GM19043 (cell line): ENCODE measurements at regions not wholly inside any gene's neighbourhood (a gene's known extent, or its start where the extent isn't known, plus 50 kb on each side); places are given as distances from the start of the nearest gene placed in this dataset.
"Not testable (repeated sequence)": the region's sequence is repeated elsewhere in the genome, so short reads cannot be mapped to it uniquely, and the experiment has no call there.

Experiments
- ATAC-seq: cut with Tn5 transposase; IDR thresholded peaks from one replicate; pipeline ENCODE4 v1.9.1; 2021; ENCODE audit warnings: low read depth; ENCODE audit not compliant: unreplicated experiment

DNA sequence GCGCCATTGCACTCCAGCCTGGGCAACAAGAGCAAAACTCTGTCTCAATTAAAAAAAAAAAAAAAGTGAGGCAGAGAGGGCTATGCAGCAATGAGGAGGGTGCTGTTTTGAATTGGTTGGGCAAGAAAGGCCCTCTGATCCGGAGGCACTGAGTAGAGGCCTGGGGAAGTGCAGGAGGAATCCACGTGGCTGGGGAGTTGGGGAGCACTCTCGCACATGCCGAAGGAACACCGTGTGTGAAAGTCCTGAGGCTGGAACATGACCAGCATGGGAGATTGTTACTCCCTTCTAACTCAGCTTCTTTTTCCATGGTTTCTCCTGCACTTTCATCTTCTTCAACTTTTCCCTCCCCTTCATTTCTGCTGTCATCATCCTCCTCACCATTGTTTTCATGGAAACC is 347.9 kb upstream of the HS6ST1 start:
- ATAC-seq: no peak

DNA sequence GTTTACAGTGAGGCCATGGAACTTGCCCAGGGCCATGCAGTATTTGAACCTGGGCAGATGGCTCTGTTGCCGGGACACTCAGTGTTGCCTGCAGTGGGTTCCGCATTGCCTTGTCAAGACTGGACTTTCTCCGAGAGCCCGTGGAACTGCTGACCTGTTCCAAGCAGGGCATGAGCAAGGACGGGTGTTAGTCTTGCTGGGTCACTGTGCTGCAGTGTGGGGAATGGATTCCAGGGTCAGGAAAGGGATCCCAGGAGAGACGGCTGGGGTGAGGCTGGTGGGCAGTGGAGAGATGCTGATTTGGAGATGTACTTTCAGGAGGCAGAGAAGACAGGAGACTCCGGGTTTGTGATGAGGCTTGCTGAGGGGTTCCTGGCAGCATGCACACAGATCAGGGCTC is 348.7 kb upstream of the HS6ST1 start:
- no peak for ATAC-seq

DNA sequence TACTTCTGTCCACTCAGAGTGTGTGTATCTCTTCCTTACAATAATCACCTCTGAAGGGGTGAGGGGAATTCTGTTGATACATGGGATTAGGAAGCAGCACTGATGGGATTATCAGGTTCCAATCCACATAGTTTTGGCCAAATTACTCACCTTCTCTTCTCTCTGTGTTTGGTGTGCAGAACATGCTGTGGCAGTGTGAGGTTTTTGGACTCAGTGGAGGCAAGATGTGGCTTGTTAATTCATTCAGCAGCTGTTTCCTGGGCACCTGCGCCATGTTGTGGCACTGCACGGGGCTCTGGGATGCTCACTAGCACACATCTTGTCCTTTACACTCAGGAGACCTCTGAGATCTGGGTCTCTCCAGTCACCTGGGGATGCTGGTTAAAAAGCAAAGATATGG is 350.3 kb upstream of the HS6ST1 start:
- ATAC-seq: no peak

DNA sequence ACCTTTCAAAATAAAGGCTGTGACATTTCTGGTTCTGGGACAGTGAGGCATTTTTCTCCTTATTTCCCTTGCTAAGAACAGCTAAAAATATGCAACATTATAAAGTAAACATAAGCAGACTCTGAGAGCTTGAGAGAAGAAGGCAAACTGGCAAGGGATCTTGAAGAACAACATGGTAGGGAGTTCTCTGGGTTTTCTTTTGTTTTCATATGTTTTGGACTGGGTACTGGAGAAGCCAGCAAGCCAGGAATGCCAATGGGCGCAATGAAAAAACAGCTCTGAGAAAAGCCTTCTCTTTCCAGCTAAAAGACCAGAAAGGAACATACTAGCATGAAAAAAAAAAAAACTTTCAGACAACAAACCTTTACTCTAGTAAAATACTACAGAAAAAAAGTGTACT is 351.4 kb upstream of the HS6ST1 start:
- no peak for ATAC-seq

DNA sequence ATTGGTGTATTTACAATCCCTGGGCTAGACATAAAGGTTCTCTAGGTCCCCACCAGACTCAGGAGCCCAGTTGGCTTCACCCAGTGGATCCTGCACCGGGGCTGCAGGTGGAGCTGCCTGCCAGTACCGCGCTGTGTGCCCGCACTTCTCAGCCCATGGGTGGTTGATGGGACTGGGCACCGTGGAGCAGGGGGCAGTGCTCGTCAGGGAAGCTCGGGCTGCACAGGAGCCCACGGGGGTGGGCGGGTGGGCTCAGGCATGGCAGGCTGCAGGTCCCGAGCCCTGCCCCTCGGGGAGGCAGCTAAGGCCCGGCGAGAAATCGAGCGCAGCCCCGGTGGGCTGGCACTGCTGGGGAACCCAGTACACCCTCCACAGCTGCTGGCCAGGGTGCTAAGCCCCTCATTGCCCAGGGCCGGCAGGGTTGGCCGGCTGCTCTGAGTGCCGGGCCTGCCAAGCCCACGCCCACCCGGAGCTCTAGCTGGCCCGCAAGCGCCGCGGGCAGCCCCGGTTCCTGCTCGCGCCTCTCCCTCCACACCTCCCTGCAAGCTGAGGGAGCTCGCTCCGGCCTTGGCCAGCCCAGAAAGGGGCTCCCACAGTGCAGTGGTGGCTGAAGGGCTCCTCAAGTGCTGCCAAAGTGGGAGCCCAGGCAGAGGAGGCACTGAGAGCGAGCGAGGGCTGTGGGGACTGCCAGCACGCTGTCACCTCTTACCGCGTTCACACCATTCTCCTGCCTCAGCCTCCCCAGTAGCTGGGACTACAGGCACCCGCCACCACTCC is 353.5 kb upstream of the HS6ST1 start:
- ATAC-seq: not testable (repeated sequence)

DNA sequence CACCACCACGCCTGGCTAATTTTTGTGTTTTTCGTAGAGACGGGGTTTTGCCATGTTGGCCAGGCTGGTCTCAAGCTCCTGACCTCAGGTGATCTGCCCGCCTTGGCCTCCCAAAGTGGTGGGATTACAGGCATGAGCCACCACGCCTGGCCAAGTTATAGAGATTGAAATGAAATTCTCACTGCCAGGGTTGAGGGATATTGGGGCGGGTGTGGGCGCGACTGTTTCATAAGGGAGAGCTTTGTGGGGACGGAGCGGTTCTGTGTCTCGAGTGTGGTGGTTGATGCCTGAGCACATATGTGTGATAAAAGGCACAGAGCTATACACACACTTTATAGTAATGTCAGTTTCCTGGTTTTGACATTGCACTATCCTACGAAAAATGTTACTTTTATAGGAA is 361.0 kb upstream of the HS6ST1 start:
- ATAC-seq: not testable (repeated sequence)

DNA sequence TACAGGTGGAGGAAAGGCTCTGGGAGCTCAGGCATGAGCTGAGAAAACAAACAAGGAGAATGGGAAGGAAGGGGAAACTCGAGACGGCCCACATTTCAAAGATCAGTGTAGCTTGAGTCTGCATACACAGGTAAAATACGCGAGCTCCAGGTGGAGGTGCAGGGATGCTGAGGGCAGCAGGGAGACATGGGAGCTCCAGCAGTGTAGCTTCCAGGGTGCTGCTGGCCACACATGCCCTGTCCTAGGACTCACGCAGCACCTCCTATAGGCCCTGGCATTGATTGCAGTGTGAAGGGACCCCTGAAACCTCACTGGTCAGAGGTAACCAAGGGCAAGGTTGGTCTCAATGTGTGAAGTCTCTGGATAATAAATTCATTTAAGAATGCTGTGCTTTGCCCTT is 362.8 kb upstream of the HS6ST1 start:
- no peak for ATAC-seq

DNA sequence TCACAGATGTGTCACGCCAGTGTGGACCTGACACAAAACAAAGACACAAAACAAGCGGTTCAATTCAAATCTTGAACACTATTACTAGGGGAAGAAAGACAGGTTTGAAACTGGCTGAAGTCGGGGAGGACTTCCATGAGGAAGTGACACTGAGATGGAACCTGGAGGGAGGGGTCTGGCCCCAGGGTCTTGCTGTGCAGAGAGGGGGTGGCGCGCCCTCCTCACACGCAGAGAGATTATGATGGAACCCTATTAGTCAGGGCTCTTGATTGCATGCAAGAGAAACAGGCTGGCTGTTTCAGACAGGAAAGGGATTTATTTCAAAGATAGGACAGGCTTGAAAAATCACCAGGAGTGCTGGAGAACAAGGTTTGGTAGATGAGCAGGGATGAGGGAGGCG is 363.6 kb upstream of the HS6ST1 start:
- ATAC-seq: no peak

DNA sequence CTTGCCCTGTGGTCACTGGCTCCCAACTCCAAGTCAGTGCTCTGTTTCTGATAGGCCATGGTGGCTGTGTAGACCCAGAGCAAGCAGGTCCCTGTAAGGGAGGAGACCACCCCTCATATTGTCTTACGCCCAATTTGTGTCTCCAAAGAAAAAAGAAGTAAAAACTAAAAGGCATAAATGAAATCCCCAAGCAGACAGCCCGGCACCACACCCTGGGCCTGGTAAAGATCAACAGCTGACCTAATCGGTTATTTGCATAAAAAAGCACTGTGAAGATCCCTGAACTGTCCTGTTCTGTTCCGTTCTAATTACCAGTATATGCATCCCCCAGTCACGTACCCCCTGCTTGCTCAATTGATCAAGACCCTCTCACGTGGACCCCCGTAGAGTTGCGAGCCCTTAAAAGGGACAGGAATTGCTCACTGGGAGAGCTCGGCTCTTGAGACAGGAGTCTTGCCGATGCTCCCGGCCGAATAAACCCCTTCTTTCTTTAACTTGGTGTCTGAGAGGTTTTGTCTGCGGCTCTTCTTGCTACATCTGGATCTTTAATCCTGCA is 364.1 kb upstream of the HS6ST1 start:
- ATAC-seq: no peak

DNA sequence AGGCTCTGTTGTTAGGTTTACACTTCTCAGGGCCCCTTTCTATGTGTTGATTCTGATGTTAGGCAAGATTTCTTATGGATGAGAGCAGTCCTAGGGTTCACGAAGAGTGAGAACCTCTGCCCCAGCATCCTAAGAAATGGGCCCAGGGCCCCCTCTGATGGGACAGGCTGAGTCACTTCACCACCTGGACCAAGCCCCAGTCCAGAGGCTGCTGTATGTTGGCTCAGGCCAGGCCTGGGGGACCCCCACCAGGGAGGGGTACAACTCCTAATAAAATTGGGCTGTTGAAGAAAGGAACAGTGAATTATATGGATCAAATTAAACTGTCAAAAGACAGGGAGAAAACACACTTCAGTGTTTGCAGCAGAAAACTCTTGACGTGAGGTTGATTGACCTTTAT is 365.9 kb upstream of the HS6ST1 start:
- ATAC-seq: no peak

DNA sequence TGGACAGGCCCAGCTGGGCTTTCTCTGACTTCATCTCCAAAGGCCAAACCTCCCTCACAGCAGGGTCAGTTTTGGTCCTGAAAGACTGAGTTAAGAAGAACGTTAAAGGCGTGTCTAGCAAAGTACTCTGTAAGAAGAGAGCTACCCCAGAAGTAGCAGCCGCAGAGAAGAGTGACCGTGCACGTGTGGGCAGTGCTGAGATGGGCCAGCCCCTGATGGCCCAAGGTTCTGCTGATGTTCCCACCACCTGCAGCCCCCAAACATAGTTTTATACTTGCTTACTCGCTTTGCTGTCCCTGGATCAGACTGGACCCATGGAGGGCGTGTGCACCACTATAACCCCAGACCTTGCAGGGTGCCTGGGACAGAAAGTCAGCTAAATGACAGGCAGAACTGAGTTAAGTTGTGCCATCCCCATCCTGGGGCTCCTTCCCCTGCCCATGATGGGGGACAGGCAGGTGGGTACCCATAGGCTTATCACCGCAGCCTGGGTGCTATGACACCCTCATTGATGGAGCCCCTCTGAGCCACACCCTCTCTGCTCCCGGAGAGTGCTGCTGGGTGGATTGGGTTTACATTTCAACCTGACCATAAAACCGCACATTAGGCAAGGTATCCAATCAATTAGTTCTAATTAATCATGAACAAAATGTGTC is 367.3 kb upstream of the HS6ST1 start:
- peak; percentile 36 for ATAC-seq

DNA sequence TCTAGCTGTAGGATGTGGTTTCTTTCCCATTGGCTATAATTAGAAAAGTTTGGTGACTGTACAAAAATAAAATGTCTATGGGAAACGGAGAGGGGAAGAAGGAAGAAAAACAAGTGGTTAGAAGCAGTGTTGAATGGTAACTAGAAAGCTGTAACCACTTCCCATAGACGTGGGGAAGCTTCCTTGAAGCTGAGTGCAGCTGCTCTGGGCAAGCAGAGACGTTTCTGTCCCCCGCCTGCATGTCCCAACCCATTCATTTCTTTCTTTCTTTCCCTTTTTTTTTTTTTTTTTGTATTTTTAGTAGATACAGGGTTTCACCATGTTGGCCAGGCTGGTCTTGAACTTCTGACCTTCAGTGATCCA is 367.8 kb upstream of the HS6ST1 start:
- ATAC-seq: peak; percentile 80

DNA sequence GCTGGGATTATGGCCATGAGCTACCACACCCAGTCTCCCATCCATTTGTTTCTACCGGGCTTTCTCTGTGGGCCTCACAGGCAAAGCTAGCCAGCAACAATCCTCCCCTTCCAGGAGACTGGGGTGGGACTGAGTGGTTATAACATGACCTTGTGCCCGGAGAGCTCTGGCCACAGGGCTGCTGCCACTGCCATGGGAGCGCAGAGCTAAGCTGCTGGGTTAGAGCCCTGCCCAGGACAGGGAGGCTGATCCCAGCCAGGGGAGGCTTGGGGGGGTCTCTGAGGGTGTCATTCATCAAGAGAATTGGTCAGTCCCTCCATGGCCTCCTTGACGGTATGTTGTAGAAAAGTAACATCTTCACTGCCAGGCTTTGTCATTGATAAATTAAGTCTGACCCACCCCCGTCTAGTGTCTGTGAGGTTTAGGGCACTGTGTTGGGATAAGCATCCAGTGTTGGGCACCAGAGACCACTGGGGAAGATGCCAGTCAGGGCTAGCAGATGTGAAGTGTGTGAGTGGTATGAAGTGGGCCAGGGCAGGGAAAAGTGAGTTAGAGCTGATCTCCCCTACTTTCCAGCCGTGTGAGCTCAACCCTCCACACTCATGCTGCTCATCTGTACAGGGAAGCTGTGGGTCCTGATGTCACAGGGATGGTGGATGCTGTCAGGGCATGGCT is 368.4 kb upstream of the HS6ST1 start:
- ATAC-seq: no peak

DNA sequence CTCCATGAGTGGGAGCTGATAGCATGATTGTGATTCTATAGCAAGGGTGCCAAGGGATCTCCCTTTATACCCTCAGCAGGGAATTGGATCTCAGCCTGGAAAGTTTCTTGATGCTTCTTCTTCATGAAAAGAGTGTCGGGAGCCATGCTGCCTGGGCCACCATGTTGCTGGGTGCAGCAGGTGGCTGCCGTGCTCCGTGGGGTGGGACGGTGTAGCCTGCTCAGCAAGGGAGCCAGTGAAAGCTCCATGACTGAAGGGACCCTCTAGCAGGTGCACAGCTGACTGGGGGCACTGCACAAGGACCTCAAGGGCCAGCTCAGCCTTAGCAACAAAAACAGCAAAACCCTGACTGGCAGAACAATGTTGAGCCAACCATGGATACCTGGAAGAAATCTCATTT is 368.9 kb upstream of the HS6ST1 start:
- ATAC-seq: no peak

DNA sequence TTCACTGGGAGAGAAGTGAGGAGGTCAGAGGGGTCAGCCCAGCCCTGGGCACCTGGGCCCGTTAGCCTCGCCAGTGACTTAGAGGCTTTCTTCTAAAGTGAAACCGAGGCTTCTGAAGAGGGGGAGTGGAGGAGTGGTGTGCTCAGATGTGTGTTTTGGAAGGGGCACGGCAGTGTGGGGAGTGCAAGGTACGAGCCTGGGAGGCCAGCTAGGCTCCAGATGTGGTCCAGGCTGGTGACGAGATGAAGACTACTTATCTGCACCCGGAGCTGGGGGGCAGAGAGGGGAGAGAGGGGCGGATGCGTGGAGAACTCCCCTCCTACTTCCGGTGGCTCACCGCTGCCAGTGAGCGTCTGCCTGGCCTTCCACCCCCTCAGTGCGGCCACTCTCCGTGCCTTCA is 371.3 kb upstream of the HS6ST1 start:
- ATAC-seq: no peak

DNA sequence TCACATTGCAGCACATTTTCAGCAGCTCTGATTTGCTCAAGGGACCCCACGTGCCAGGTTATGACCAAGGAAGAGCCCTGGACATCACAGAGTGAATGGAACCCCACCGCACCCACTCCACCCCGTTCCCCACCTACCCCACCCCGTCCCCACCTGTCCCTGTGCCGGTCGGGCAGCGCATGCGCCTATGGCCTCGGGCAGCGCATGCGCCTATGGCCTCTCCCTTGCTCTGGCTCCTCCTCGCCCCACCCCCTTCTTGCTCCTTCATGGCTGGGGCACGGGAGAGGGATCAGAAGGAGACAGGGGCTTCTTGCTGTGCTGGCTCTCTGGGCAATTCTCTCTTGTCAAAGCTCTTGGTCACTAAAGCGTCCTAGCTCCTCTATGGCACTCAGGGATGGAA is 371.8 kb upstream of the HS6ST1 start:
- ATAC-seq: no peak

DNA sequence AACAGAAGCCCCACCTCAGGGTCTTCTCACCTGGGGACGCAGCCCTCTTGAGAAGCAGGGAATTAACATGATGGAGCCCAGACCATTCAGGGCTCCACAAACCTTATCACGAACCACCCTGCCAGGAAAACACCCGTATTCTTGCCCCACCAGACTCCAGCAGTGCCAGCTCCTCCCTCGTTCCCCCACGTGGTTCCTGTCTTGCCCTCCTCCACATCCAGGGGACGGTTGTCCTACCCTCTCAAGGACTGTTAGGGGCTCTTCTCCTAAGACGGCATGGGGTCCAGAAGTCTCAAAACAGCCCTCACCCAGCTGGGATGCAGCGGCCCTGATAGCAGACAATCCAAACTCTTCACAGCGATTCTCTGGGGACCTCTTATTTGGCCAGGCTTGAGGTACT is 372.2 kb upstream of the HS6ST1 start:
- no peak for ATAC-seq

DNA sequence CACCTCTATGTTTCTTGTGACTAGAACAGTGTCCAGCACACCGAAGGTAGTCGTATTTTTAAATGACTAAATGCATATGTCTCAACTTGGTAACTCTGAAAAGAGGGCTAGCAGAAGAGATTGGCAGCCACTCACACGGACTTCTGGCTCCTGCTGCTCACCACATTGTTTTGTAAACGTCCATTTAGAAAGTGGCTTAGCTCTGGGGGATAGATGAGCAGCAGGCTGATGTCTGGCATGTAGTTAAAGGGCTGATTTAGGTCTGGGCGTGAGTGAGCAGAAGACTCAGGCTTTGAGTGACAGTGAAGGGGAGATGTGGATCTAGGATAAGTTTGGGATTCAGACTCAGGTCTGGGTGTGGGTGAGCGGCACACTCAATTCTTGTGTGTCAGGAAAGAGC is 372.9 kb upstream of the HS6ST1 start:
- ATAC-seq: no peak

DNA sequence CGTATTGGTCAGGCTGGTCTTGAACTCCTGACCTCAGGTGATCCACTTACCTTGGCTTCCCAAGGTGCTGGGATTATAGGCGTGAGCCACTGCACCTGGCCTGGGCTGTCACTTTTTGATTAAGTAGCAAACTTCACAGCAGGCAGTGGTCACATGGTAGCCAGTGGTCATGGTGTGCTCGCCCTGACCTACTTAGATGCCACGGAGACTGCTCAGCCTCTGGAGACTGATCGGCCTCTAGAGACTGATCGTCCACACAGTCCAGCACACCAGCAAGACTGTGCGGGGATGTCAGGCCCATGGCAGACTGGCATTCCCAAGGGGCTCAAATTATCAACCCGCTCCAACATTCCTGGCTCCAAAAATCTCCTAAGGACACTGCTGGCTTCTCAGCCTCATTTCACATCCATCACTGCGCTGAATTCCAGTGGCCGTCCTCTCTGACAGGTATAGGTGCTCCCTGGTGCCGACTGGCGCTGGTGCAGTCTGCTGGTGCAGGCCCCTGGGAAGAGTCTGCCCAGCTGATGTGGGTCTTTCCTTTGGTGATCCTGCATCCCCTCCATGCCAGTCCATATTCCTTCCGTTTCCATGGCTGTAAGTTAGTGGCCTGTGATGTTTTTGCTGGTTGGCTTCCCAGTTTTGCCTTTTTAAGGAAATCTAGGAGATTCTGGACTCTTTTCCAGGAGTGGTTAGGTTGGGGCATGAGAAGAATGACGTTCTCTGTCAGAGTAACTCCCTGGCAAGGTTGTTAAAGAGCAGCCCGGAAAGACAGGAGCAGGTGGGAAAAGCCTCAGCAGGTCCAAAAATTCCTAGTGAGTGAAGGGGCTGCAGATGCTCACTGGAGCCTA is 374.5 kb upstream of the HS6ST1 start:
- ATAC-seq: no peak

DNA sequence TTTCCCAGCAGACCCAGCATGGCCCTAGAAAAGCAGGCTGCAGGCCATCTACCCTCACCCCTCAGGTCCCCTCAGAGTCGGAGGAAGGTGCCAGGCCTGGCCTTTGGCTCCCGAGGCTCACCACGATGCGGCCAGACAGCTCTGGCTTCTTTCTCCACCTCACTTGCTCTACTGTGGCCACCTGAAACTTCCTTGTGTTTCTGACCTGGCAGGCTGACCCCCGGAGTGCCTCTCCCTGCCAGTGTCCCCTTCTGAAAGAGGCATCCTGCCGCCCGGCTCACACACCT is 375.0 kb upstream of the HS6ST1 start:
- no peak for ATAC-seq

DNA sequence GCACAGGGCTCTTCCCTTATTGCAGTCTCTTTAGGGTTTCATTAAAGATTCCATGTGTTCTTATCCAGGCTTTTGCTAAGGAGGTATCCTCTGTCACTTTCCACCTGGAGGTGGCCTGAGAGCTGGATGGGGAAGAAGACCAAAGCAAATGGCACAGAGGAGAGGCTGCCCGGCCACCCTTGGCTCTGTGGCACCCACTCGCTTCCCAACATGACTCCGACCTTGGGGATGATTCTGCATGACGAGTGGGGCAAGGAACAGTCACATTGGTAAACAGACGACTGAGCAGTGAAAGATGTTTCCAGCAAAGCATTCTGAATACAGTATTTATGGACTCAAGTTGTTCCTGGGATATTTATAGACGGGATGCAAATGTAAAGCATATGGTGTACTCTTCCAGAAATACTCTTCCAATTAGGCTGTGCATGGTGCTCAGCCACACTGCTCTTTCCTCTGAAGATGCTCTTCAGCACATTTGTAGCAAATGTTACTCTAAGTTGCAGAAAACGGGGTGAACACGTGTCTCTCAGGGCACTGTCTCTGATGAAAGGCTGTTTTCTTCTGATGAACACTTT is 377.1 kb upstream of the HS6ST1 start:
- ATAC-seq: no peak
